GM03348 (cell line): ENCODE measurements at regions not wholly inside any gene's neighbourhood (a gene's known extent, or its start where the extent isn't known, plus 50 kb on each side); places are given as distances from the start of the nearest gene placed in this dataset.

Experiments used
- DNase-seq: peaks from one replicate; pipeline ENCODE4 v3.0.0; 2012; ENCODE audit warnings: low spot score

DNA sequence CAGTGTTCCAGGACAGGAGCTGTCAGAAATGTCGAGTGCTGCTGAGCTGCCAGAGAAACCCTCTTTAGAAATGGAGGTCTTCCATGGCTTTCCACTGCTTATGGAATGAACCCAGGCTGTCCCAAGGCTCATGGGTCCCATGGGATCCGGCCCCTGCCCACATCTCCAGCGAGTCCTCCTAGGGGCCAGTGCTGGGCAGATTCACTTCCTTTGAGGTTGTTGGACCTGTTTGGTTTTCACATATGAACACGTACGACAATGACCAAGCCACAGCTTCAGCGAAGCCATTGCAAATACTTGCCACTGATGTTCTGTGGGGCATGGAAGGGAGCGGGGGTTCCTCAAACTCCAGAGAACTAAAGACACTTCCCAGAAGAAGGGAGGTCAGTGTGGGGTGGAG lies 483.3 kb downstream of the TBC1D22A start:
- DNase-seq: no peak

DNA sequence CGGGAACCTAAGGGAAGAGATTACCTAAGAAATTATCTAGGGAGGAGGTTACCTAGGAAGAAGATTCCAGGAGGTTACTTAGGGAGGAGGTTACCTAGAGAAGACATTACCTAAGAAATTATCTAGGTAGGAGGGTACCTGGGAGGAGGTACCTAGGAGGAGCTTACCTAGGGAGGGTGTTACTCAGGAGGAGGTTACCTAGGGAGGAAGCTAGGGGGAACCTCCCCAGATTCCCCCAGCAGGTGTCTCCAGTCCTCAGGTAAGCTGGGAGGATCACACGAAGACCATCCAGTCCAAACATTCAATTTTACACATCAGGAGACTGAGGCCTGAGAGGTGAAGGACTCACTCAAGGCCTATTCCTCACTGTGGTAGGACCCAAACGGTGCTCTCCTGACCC lies 482.8 kb downstream of the TBC1D22A start:
- no peak for DNase-seq

DNA sequence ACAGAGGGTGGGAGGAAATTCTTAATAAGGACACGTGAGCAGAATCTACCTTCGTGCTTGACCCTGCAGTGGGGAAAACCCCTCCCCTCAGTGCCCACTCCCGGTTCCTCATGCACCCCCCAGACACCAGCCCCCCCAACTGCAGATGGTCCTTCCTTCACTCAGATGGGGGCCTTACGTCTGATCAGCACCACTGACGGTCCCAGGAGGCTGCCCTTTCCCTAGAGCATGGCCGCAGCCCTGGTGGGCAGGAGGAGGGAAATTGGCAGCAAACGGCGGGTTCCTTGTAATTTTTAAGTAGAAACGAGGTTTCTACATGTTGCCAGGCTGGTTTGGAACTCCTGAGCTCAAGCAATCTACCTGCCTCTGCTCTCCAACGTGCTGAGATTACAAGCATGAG lies 477.7 kb downstream of the TBC1D22A start:
- DNase-seq: no peak

DNA sequence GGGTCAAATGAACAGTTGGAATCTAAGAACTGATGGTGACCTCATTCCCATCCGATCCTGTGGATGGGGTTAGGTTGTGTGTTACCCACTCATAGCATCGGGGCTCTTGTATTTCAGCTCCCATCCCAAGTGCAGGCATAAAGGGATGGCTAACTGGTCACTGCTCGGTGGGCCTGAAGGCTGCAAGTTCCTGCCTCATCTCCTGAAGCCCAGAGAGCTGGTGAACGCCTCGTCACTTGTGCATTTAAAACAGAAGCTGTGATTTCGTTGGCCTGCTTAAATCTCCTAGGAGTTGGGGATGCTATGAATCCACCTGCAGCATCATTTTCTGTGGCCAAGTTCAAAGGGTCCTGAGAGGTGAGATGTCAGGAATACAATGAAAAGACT lies 477.0 kb downstream of the TBC1D22A start:
- DNase-seq: no peak

DNA sequence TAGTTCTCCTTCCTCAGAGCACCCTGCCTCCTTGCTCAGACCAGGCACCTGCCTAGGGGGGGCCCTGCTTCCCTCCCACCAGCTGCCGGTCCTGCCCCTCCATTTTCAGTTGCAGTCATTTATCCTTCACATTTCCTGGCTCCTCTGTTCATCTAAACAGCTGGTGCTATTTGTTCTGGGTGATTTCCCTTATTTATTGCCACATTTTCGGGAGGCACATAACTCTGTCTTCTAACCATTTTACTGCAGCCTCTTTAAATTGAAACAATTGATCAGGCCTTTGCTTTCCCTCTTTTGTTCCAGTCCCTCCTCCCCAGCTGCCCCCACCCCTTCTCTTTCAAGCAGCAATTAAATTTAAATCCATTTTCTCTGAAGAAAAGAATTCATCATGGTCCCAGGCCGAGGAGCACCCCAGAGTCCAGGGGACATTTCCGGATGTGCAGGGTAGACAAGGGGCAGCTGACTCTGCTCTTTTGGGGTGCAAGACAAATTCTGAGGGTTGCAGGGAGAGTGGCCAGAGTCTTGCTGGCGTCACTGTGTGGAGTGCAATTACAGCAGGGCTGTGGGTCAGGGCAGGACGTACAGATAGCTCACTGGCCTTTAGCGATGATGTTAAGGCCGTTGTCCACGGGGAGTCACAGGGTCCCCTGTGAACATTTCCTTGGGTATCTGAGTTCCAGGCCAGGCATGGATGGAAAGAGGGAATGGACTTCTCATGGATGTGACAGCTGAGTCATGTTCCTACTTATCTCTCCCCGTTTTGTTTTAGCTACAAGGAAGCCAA lies 476.4 kb downstream of the TBC1D22A start:
- DNase-seq: no peak

DNA sequence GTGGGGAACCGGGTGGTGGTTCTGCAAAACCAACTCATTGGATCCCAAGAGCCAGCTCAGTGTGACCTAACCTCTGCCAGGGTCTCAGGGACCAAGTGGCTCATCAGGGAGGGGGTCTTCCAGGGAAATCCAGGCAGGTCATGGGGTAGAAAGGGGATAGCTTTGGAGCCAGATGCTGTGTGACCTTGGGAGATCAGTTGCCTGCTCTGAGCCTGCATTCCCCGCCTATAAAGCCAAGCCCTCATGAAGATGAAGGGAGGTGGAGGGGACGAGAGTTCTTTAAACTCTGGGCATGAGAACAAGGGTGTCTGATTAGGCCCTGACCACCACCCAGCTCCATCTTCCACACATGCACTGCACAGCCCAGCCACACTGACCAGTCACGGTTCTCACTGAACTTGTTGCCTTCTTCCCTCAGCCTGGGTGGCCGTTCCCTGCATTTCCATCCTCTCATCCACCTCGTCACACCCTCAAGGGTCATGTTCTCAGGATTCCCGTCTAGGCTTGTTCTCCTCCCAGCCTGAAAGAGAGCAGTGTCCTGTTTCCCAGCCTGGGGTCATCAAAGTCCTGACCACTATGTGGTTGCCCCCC lies 475.5 kb downstream of the TBC1D22A start:
- no peak for DNase-seq

DNA sequence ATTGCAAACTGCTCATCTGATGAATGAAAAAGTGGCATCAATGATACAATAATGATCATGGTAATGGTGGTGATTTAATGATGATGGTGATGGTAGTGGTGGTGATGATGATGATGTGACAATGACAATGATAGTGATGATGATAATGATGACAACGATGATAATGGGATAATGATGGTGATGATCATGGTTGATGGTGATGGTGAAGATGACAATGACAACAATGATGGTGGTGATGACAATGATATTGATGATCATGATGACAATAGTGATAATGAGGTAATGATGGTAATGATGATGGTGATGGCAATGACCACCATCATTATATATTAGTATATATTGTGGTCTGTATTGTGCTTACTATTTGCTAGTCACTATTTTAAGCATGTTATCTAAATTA lies 474.3 kb downstream of the TBC1D22A start:
- no peak for DNase-seq

DNA sequence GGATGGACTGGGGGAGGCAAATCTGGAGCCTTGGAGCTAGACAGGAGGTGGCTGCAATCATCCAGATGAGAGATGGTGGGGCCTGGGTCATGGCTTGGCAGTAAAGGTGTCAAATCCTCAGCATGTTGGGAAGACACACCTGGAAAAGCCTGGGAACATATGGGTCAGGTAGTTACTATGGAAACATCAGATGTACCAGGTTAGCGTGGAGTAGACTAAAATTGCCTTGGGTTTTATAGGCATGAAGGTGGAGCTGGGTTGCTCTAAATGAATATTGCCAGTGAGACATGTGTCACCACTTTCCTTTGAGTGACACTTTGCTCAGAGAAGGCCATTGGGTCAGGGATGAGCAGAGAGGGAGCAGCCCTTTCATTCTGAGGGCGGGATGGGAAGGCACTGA lies 473.7 kb downstream of the TBC1D22A start:
- DNase-seq: no peak

DNA sequence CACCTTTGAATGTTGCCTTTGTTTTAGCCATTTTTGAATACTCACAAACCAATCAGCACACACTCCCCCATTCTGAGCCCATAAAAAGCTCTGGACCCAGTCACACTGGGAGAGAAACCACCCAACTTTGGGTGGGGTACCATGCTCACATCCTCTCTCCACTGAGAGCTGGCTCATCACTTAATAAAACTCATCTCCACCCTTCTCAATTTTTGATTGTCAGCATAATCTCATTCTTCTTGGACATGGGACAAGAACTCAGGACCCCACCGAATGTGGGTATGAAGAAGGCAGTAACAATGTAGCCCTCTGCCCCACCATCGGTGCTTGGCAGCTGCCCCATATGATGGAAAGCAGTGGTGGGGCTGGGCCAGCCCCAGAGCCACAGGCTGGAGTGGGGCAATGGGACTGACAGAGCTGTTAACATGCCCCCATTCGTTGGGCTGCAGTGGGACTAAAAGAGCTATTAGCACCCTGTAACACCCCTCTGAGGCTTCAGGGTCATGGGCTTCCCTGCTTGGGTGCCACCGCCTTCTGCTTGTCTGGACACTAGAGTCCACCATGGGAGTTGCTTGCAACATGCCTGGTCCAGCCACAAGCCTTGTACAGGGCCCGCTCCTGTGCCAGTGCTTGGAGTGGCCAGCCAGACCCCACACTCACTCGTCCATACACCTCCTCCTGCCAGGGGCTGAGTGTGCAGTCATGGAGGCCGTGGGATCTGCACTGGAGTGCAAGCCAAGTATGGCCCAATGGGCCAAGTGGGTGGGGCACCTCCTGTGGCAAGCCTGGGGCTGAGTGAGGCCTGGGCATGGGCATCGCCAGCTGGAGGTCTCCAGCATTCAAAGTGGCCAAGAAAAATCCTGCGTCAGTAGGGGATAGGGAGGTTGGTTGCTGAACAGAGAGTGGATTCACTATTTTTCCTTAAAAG lies 471.1 kb downstream of the TBC1D22A start:
- no peak for DNase-seq

DNA sequence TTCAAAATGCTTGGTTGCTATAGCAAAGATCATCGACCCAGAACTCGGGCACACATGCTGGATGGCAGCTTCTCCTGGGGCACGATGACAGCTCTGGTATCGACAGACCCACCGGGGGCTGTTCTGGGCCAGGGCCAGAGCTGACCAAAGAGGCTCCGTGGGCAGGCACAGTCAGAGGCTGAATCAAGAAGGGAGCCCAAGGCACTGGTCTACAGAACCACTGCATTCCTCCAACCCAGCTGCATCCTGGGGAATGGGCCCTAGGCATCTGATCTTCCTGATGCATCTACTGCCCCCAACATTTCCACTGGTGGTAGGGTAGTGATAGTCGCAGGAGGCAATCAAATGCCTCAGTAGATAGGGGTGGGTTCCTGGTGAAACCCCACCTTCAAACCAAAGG lies 470.3 kb downstream of the TBC1D22A start:
- DNase-seq: no peak

DNA sequence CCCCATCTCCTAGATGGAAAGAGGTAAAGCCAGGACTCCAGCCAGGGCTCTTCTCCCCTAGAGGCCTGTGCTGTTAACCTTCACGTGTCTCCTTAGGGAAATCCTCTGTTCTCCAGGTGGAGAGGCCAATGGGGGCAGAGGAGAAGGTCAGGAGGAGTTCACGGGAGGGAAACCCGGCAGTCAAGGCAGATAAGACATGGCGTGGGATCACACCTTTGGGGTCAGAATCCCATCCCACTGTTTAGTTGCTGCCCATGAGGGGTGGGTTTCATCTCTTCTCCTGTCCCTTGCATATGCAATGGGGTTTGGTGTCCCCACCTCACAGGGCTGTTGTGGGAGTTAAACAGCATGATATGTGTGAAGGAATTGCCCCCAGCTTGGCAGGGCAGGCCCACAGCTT lies 469.7 kb downstream of the TBC1D22A start:
- DNase-seq: no peak

DNA sequence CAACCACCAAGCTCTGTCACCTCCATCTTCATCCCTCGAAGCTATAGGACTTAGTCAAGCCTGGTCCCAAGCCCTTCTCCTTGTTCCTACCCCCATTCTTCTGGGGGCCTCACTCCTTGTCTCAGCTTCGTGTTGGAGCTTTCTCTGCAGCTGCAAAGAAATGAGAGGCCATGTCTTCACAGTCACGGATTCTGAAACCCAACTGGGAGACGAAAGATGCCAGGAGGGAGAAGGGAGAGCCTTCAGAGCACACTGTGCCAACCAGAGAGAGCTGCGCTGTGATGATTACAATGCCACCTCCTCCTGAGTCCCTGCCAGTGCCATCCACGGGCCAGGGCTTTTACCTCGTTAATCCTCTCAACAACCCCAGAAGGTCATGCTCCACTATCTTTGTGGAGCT lies 469.3 kb downstream of the TBC1D22A start:
- no peak for DNase-seq

DNA sequence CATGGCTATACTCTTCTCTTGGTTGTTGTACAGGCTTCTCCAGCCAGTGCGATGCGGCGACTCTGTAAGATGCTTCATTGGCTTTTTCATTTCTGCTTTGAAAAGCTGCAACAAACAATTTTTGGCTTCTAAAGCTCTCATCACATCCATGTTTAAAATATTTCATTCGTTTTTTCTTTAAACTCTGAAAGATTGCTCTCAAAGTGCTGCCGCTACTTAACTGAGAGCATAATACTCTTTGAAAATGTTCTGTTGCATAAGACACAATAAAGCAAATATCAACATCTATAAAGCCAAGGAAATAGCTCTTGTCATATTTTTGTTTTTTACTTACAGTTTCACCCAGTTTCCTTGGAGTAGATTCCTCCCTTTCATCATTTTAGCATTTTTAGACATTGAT lies 468.3 kb downstream of the TBC1D22A start:
- no peak for DNase-seq

DNA sequence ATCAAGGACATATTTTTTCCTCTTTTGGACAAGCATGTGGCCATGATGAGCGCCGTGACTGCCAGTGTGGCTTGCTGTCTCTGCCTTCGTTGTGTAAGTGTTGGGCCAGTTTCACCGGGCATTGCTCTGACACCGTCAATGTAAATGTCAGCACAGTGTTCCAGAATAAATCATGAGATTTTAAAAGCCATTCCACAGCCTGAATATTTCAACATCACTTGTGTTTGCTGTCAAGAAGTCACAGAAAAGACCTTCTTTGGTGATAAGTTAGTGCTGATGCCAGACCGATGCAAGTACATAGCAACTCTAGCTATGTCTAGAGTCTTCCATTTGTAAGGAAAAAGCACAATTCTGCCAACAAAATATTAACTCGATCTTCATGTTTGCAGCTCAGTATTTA lies 467.8 kb downstream of the TBC1D22A start:
- DNase-seq: no peak

DNA sequence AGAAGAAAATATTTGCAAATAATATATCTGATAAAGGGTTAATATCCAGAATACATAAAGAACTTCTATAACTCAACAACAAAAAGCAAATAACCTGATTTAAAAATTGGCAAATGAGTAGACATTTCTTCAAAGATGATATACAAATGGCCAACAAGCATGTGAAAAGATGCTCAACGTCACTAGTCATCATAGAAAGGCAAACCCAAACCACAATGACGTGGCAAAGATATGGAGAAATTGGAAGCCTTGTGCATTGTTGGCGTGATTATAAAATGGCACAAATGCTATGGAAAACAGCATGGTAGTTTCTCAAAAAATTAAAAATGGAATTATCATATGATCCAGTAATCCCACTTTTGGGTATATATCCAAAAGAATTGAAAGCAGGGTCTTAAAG lies 466.3 kb downstream of the TBC1D22A start:
- no peak for DNase-seq

DNA sequence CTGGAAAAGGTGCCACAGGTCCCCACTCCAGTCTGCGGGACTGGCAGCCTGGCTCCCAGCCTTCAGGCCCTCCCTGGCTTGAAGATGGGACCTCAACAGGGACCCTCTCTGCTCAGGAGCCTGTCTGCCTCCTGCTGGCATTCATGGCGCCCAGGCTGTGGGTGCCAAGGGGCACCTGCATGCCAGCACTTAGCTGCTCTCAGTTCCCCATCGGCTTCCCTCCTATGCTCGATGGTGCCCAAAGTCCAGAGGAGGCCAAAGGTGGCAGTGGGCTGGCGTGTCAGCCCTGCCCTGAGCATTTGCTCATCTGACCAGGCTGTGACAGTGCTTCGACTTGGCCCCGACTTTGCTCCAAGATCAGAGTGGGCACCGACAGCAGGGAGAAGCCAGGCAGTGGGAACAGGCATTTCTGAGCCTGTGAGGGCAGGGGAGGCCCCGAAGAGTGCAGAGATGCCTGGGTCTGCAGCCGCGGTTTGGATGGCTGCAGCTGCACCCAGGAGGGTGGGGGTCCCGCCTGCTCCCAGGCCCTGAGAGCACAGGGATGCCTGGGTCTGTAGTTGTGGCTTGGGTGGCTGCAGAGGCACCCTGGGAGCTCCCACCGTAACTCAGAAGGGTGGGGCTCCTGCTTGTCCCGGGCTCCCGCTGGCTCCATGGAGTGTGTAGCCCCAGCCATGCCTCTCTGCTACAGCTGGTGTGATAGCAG lies 463.6 kb downstream of the TBC1D22A start:
- DNase-seq: no peak

DNA sequence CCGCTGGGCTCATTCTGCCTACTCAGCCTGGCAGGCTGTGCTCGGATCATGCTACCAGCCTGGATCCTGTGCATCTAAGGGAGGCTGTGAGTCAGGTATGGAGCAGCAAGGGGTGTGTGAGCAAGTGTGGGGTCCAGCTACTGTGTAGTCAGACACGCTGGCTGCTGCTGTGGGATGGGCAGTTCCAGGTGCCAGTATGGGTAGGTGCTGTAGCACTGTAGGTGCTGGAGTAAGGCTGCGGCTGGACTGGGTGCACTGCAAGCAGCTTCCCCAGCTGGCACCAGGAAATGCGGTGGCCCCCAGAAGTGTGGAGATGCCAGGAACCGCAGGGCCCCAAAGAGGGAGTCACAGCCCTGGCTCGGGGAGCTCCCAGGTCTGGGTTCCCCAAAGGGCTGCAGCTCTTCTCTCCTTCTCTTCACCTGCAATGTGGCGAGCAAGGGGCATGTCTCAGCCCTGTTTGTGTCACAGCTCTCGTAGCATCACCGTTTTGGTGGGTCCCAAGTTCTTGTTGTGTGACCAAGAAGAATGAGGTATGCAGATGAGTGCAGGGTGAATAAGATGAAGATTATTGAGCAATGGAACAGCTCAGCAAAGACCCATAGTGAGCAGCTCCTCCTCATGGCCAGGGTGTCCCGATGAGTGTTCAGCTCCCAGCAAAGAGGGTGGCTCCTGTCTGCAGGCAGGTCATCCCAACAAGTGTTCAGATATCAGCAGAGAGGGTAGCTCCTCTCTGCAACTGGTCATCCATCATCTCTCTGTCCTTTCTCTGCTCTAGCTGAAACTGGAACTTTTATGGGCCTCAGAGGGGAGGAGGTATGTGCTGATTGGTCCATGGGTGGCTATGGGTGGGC lies 462.9 kb downstream of the TBC1D22A start:
- DNase-seq: no peak
